CD4-positive, alpha-beta T cell treated with Interleukin-4 for 4 hours (primary cell): ENCODE measurements at regions not wholly inside any gene's neighbourhood (a gene's known extent, or its start where the extent isn't known, plus 50 kb on each side); places are given as distances from the start of the nearest gene placed in this dataset.
A peak's percentile ranks its signal among the peaks of the same experiment; 100 is the strongest.
"Not testable (repeated sequence)": the region's sequence is repeated elsewhere in the genome, so short reads cannot be mapped to it uniquely, and the experiment has no call there.

Experiments used
- DNase-seq: peaks from one replicate; pipeline ENCODE4 v3.0.0-alpha.2; 2020

DNA sequence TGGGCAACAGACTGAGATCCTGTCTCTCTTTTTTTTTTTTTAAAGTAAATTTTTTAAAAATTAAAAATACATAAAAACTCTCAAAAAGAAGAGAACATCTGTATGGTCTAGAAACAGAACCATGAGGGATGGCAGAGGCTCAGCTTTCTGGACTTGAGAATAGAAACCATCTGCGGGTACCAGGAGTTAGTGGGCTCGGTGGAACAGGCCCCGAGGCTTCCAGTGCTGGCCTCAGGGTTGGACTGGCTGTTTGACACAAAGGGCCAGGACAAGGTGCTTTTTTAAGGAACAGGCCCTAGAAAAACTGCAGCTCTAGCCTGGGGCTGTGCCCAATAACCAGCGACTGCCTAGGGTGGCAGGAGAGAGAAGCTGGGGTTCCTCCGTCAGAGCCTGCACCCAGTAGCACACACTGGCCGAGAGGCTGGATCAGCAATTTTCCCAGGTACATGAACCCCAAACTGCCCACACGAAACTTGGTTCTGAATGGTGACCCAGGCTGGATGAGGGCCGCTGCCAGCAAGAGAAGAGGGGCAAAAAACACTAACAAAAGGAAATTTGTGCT is 131.0 kb upstream of the OLIG3 start:
- DNase-seq = no peak

DNA sequence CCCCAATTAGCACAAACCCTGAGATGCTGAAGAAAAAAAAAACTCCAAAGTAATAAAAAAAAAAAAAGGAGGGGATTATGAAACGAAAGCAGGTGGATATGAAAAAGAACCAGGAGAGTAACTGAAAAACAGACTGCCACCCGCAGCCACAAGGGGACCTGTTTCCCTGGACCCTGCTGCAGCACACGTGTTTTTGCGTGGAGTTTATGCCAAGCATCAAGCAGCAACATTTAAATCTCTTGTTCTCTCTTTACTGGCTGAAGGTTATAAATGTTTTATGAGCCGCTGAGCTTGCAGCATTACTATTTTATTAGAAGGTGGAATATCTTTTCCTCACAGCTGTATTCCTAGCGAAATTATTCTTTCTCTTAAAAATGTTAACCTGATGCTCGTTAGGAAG is 131.6 kb upstream of the OLIG3 start:
- no peak for DNase-seq

DNA sequence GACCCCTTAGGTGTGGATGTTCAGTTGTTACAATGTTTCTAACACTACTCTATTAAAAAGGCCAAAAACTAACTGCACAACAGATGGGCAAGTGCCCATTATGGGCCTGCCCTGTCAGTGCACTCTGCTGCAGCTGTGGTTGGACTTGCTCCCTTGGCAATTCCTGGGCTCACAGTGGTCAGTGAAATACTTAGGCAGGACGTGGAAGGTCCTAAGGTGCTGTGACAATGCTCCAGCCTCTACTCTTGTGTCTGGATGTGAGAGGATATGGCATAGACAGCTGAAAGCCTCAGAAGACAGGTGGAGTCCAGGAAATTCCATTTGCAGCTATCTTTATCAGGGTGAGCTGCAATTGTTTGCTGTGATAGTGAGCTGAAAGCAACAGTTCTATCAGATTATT is 136.5 kb upstream of the OLIG3 start:
- no peak for DNase-seq

DNA sequence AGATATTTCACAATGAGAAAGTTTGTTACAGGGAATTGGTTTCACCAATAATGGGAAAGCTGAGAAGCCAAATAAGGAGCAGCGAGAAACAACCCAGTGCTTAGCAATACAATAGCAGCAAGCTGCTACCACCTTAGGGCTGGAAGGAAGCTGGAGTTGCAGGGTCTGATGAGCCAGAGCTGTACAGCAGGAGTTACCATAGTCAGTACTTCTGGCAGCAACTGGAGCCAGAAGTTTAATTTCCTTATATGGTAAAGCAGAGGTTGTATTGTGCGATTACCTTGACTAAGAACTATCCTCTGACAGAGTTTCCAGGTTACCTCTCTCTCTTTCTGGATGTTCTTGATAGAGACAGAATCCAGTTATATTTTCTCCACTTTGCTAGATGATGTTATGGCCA is 137.1 kb upstream of the OLIG3 start:
- DNase-seq = no peak

DNA sequence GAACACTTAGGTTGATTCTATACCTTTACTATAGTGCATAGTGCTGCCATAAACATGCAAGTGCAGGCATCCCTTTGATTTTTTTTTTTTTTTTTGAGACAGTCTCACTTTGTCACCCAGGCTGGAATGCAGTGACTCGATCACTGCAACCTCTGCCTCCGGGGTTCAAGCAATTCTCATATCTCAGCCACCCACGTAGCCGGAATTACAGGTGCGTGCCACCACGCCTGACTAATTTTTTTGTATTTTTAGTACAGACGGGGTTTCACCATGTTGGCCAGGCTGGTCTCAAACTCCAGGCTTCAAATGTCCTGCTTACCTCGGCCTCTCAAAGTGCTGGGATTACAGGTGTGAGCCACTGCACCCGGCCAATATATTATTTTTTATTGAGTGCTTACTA is 140.0 kb upstream of the OLIG3 start:
- not testable (repeated sequence) for DNase-seq

DNA sequence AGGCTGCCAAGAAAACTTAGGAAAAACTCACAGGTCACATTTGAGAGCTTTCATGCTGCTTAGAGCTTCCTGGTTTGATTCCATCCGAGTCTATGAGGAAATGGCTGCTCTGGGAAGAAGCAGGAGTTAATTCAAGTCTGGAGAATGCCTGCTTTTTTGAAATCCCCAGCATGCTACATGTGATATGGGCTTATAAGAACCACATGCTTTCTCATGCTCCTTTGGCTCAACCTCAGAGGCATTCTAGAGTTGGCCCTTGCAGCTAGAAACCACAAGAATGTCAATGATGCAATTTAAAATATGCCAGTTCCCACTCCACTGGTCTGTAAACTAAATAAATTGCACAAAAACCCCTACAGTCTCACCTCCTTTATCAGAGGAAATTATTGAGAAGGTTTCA is 142.9 kb upstream of the OLIG3 start:
- no peak for DNase-seq

DNA sequence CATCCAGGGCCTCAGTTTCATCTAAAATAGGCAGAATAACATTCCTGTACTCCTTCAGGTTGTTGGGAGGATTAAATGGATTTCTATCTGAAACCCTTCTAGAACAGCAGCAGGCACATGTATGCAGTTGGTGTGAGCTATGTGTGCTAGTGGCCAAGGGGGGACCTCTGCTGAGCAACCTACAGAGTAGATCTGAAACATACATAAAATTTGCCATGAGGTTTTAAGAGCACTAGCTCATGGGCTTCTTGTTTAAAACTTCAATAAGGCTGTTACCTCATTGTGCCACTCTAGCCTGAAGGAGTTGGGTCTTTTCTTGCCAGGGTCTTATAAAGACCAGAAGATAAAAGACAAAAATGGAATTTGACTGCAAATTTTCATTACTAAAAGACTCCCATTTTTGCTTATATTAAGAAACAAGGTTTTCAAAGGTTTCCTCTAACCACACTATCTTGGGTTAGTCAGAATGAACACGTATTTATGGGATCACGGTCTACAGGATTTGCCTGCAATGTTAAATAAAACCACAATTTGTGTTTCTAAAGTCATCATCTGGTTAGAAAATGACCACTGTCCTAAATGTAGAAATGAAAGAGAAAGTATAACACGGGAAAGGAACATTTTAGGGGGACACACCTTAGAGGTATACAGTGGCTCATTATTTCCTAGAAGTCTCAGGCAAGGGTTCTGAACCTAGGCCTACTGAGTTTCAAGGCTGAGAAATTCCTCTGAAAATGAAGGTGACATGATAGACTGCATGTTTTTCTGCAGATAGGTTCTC is 144.9 kb upstream of the OLIG3 start:
- DNase-seq = peak; percentile 8

DNA sequence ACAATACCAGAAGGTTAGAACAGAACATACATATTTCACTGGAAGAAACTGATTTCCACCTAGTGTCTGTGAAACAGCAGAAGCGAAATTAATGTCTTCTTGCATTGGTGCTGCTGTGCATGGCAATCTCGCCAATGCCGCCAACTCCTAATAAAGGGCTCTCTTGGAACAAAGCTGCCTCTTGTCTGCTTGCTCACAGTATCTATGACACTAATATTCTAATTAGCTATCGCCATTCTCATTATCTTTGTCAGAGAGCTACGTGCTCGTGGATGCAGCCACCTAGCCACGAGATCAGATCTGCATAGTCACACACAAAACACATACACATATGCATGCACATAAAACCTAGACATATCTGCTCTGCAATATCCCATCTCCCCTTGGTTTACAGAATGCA is 145.9 kb upstream of the OLIG3 start:
- no peak for DNase-seq

DNA sequence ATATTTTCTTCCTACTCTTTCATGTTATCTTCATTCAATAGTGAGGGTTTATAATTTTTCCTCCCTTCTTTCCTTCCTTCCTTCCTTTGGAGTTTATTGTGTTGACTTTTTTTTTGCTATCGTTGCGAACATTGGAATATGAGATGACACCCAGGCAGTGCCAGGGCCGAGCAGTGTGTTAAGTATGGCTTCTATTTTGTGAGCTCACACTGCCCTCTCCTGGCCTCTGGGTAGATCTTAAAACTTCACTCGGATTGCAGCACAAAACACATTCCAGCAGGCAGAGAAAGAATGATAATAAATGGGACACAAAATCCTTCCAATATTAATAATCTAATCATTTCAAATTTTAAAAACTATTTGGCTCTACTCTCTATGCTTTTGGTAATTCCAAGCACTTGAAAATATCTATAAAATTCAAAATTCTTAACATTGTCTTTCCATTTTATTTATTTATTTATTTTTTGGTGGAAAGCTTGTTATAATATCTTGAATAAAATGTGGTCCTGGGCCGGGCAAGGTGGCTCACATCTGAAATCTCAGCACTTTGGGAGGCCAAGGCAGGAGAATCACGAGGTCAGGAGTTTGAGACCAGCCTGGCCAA is 147.4 kb upstream of the OLIG3 start:
- peak; percentile 74 for DNase-seq

DNA sequence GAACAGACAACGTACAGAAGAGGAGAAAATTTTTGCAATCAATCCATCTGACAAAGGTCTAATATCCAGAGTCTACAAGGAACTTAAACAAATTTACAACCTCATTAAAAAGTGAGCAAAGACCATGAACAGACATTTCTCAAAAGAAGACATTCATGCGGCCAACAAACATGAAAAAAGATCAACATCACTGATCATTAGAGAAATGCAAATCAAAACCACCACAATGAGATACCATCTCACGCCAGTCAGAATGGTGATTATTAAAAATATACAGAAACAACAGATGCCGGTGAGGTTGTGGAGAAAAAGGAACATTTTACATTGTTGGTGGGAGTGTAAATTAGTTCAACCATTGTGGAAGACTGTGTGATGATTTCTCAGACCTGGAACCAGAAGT is 149.0 kb upstream of the OLIG3 start:
- DNase-seq = not testable (repeated sequence)

DNA sequence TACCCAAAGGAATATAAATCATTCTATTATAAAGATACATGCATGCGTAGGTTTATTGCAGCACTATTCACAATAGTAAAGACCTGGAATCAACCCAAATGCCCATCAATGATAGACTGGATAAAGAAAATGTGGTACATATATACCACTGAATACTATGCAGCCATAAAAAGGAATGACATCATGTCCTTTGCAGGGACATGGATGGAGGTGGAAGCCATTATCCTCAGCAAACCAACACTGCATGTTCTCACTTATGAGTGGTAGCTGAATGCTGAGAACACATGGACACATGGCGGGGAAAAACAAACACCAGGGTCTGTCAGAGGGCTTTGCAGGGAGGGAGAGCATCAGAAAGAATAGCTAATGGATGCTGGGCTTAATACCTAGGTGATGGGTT is 149.4 kb upstream of the OLIG3 start:
- DNase-seq = not testable (repeated sequence)

DNA sequence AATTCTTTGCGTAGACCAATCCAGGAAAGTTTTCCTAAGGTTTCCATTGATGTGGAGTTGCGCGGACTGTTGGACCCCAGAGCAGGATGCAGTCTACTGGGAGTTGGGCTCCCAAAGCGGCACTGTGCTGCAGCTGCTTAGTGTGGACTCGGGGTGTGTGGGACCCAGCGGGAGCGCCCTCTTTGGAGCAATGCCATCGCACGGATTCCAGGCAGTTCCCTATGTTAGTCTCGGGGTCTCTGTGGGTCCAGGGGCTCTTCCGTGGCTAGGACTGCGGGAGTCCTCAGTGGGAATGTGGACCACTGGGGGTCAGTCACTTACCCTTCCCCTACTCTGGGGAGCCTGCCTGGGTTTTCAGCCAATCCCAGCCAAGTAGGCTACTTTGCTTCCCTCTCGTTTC is 151.7 kb upstream of the OLIG3 start:
- no peak for DNase-seq

DNA sequence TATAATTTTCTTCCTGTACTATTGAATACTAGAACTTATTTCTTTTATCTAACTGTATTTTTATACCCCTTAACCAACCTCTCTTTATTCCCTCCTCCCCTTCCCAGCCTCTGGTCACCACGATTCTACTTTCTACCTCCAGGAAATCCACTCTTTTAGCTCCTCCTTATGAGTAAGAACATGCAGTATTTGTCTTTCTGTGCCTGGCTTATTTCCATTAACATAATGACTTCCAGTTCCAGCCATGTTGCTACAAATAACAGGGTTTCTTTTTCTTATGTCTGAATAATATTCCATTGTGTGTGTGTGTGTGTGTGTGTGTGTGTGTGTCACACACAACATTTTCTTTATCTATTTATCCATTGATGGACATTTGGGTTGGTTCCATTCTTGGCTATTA is 152.3 kb upstream of the OLIG3 start:
- no peak for DNase-seq

DNA sequence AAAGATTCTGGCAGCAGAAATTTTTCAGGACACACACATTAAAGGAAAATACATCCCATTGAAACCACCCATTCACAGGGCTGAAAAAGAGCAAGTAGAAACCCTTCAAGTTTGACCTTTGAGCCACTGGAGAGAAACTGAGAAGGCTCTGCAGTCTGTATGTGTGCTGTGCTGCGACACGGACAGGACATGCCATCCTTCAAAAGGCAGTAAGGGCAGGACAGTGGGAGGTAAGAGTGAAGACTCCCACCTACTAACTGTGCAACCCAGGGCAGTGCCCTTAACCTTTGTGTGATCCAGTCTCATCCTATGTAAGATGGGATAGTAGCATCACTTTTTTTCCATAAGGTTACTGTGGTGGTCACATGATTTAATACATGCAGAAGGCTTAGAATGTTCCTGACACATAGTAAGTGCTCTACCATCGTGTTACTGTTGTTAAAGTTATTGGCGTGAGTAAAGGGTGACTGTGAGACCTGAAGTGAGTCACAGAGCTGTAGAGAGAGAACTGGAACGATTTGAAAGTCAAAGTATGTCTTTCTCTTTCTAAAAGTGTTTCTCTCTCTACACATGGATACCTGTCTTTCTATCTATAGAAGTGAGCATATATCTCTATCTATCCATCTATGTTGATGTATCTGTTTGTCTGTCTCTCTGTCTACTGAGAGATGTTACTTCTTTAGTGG is 153.7 kb upstream of the OLIG3 start:
- DNase-seq = no peak

DNA sequence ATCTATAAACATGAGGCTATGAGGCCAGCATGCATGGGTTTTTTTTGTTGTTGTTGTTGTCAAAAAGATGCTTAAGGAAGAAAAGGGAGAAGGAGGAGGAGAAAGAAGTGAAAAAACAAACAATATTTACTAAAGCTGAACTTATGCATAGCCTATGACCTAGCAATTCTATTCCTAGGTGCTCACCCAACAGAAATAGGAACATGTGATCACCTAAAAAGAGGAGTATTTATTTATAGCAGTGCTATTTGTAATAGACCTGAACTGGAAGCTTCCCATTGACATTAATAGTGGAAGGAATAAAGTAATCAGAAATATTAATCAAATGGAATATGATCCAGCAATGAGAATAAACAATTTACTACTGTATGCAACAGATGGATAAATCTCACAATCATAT is 156.5 kb upstream of the OLIG3 start:
- no peak for DNase-seq

DNA sequence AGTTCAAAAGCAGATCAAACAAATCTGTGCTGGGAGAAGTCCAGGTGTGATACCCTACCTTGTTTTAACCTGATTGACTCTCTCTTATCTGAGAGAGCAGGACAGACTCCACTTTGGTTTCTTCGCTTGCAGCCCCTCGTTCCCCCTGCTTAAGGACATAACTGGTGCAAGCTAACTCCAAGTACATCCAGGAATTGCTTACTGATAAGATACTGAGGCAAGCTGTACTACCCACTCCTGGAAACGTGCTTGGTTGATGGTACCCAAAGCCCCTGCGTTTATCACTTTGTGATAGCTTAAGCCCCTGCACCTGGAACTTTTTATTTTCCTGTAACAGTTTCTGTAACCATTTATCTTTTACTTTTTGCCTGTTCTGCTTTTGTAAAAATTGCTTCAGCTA is 157.0 kb upstream of the OLIG3 start:
- no peak for DNase-seq

DNA sequence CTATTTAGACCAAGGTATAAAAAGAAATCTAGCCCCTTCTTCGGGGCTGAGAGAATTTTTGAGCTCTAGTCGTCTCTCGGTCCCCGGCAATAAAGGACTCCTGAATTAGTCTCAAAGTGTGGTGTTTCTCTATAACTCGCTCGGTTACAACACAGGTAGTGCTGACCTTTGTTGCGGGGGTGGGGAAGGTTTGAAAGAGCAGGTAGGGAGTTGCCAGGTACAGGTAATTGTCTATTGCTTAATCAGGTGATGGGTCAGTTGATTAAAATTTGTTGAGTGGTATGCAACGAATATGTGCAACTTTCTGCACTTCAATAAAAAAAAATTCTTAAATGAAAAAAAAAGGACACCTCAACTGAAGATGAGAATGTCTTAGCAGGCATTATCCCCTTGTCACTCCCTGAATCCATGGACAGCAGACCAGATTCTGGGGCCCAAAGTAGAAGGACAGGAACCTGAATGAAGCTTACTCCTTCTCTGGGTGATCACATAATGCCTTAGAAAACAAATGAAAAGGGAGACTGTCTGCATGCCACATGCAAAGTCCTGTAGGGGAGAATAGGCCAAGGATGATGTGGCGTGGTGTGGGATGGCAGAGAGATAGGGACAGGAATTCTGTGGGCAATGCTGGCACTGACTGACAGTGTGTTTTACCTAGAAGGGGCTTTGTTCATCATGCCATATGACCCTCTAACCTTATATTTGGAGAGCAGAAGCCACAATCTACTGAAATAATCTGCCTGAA is 157.6 kb upstream of the OLIG3 start:
- DNase-seq = no peak

DNA sequence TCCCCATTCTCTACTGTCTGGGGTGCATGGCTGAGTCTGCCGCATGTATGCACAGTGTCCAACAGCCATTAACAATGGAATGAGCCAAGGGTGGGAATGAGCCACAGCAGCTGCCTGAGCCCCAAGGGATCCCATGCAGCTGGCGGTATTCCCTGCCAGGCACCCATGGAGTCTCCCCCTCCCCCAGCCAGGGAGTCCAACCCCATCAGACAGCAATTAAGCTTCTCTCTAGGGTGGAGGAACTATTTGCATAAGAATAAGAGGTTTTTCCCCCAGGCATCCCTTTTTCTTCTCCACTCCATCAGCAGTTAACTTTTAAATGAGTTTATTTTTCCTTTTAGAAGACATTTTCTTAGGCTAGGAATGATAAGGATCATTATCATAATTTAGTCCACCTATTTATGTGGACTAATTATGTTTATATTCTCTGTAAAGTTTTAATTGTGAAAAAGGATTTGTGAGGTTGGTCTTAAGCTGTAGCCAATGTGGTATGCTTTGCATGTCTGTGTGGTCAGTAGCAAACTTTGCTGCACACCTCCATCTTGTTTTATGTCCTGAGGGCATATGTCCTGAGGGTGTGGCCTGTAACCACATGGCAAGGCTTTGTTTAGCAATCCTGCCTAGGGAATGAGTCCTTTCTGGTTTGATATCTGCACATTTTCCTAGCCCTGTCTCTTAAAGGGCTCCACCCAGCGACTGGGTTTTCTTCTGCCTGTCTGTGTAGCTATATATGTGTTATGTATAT is 158.9 kb upstream of the OLIG3 start:
- DNase-seq = no peak

DNA sequence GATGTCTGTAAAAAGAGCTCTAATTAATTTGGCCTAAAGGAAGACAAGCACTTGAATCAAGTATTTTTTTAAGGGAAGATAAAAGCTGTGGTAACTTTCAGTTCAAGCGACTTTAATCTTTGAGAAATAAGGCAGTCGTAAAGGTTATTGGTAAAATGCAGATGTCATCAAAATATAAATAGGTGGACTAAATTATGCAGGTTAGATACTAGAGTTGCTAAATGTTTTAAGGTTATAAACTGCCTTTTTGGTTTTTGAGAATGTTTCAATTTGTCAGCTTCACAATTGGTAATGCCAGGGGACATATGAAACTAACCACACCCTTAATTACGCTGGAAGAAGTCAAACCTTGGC is 159.5 kb upstream of the OLIG3 start:
- no peak for DNase-seq

DNA sequence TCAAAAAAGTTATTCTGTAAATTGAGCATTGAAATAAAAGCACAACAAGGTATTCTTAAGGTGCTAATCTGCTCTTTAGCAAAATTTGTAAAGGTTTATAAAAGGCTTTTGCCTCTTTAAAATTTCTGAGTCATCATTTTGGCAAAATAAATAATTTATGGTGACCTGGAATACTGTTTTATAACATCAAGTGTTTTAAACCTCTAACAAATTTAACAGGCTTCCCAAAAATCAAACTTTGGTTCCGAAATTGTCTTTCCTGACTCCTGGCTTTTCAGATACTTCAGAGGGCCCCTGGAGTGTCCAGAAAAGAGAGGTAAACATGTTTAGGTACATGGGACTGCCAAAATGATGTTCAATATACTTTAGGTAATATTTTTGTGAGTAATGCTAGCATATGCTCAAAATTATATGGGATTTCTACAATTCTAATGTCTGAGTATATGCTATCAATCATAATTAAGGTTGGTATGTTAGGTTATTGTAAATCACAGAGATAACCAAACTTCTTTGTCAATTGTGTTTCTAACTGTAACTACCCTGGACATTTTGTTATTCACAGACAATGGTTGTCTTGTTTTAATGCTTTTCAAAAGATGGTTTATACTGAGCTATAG is 160.3 kb upstream of the OLIG3 start:
- DNase-seq = no peak

DNA sequence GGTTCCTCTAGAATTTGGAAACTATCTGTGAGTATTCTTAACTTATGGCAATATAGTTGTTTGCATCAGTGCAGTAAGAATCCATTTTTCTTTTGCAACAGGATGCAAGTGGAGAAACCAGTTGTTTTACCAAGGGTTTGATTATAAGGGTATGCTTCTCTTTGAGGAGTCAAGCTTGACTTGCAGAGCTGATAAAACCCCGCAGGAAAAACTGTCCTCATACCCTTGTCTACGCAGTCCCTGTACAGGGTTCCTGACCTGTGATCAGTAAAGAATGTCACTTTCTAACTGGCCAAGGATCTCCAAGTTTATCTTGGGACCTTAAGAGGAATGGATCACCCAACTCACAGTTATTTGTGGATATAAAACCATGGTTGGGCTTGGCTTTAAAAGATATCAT is 161.1 kb upstream of the OLIG3 start:
- DNase-seq = no peak

DNA sequence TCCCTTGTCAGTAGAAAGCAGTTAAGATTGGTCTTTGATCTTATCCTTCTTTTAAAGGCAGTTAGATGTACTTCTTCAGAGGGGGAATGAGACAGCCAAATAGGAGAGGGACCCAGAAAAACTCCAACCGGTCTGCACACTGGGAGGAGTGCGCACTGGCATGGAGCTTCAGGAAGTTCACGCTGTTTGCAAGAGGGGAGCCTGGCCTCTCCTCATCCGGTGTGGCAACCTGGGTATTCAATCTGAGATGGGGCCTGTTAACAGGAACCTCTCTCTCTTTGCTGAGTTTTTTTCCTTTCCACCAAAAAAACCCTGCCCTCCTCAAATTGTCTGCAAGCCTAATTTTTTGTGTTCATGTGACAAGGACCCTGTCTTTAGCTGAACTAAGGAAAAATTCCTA is 162.5 kb upstream of the OLIG3 start:
- DNase-seq = no peak
